ENCODE measurements at regions not wholly inside any gene's neighbourhood (a gene's known extent, or its start where the extent isn't known, plus 50 kb on each side); places are given as distances from the start of the nearest gene placed in this dataset.

DNA sequence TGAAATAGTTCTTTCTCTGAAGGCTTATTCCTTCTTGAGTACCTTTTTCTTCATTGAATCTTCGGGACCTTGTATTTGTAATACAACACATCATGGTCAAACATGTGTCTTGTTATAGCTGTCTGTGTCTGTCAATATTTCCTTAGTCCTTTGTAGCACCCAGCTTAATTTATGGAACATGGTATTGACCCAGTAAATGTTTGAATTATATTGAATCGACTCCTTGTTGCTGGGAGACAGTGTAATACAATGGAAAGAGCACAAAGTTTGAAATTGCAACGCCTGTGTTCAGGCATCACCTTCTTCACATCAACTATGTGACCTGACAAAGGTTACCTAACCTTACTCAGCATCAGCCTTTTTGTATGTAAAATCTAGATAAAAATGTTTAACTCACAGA is 267.2 kb upstream of the CYRIA start:
- TF ChIP-seq, protein P1, sequence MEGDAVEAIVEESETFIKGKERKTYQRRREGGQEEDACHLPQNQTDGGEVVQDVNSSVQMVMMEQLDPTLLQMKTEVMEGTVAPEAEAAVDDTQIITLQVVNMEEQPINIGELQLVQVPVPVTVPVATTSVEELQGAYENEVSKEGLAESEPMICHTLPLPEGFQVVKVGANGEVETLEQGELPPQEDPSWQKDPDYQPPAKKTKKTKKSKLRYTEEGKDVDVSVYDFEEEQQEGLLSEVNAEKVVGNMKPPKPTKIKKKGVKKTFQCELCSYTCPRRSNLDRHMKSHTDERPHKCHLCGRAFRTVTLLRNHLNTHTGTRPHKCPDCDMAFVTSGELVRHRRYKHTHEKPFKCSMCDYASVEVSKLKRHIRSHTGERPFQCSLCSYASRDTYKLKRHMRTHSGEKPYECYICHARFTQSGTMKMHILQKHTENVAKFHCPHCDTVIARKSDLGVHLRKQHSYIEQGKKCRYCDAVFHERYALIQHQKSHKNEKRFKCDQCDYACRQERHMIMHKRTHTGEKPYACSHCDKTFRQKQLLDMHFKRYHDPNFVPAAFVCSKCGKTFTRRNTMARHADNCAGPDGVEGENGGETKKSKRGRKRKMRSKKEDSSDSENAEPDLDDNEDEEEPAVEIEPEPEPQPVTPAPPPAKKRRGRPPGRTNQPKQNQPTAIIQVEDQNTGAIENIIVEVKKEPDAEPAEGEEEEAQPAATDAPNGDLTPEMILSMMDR (tag by site-specific recombination; IDR thresholded peaks at IDR 0.05): no peak
- TF ChIP-seq ZSCAN16 (tag by site-specific recombination; IDR thresholded peaks at IDR 0.05): no peak
- TF ChIP-seq, protein P2, sequence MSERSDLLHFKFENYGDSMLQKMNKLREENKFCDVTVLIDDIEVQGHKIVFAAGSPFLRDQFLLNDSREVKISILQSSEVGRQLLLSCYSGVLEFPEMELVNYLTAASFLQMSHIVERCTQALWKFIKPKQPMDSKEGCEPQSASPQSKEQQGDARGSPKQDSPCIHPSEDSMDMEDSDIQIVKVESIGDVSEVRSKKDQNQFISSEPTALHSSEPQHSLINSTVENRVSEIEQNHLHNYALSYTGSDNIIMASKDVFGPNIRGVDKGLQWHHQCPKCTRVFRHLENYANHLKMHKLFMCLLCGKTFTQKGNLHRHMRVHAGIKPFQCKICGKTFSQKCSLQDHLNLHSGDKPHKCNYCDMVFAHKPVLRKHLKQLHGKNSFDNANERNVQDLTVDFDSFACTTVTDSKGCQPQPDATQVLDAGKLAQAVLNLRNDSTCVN (tag by site-specific recombination; optimal IDR thresholded peaks at IDR 0.05): no peak
- no peak for TF ChIP-seq ZNF146 (tag by site-specific recombination; IDR thresholded peaks at IDR 0.05)
- no peak for TF ChIP-seq GLI4 (tag by site-specific recombination; IDR thresholded peaks at IDR 0.05)
- no peak for TF ChIP-seq SP7 (tag by site-specific recombination; IDR thresholded peaks at IDR 0.05)
- TF ChIP-seq, protein P3, sequence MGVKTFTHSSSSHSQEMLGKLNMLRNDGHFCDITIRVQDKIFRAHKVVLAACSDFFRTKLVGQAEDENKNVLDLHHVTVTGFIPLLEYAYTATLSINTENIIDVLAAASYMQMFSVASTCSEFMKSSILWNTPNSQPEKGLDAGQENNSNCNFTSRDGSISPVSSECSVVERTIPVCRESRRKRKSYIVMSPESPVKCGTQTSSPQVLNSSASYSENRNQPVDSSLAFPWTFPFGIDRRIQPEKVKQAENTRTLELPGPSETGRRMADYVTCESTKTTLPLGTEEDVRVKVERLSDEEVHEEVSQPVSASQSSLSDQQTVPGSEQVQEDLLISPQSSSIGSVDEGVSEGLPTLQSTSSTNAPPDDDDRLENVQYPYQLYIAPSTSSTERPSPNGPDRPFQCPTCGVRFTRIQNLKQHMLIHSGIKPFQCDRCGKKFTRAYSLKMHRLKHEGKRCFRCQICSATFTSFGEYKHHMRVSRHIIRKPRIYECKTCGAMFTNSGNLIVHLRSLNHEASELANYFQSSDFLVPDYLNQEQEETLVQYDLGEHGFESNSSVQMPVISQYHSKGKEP (tag by site-specific recombination; IDR thresholded peaks at IDR 0.05): no peak
- no peak for TF ChIP-seq ZBTB1 (tag by site-specific recombination; IDR thresholded peaks at IDR 0.05)
- TF ChIP-seq ZNF133 (tag by site-specific recombination; IDR thresholded peaks at IDR 0.05): no peak
